ENCODE measurements at regions not wholly inside any gene's neighbourhood (a gene's known extent, or its start where the extent isn't known, plus 50 kb on each side); places are given as distances from the start of the nearest gene placed in this dataset.

DNA sequence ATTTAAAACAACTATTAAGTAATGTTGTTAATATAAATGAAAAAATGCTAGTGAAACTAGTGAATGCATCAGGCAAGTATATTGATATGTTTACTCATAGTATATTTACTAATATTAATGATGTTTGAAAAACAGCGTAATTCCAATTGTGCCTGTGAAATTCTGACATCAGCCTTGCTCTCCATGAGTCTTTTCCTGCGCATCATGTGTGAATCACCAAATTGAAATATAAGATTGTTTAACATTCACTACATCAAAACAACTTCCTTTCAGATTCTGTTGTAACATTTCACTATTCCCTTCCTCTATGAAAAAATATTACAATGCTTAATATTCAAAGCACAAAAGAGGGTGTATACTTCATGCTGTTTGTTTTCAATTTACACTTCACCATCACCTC lies 1995.9 kb upstream of the SEL1L start:
- Histone ChIP-seq H3K27ac (no peak overlapping the region), H3K27me3 (no peaks in the 10 kb centered on the region), H3K36me3 (no peaks in the 10 kb centered on the region), H3K9me3 (no peaks in the 10 kb centered on the region), H3K4me1 (no peaks in the 10 kb centered on the region), H3K4me3 (no peak overlapping the region)
- 92% methylated on average over 2 of the region's 2 CpGs for WGBS
- DNase-seq (ENCODE audit: low spot score in 2 of 2) = no peak
- TF ChIP-seq, protein P1, sequence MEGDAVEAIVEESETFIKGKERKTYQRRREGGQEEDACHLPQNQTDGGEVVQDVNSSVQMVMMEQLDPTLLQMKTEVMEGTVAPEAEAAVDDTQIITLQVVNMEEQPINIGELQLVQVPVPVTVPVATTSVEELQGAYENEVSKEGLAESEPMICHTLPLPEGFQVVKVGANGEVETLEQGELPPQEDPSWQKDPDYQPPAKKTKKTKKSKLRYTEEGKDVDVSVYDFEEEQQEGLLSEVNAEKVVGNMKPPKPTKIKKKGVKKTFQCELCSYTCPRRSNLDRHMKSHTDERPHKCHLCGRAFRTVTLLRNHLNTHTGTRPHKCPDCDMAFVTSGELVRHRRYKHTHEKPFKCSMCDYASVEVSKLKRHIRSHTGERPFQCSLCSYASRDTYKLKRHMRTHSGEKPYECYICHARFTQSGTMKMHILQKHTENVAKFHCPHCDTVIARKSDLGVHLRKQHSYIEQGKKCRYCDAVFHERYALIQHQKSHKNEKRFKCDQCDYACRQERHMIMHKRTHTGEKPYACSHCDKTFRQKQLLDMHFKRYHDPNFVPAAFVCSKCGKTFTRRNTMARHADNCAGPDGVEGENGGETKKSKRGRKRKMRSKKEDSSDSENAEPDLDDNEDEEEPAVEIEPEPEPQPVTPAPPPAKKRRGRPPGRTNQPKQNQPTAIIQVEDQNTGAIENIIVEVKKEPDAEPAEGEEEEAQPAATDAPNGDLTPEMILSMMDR (IDR thresholded peaks at IDR 0.05) = no peak
- TF ChIP-seq POLR2AphosphoS5 (IDR thresholded peaks at IDR 0.05) = no peak
- TF ChIP-seq EP300 (IDR thresholded peaks at IDR 0.05) = no peak
- no peak for TF ChIP-seq POLR2A (IDR thresholded peaks at IDR 0.05)

DNA sequence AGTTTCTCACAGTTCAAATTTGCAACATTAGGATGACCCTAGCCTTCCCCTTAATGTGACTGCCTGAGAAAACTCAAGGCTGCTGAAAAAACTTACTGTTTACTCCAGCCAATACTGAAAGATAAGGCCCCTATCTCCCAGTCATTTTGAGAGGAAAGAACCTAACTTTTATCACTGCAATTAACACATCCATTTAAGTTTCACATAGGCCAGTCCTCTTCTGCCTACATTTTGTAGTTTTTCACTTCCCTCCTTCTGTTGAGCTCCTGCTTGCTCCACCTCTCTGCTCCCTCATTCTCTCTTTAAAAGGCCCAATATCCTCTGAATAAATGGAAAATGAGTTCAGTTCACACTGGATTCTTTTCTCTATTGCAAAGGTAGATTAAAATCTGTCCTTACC lies 1996.2 kb upstream of the FLRT2 start:
- TF ChIP-seq, protein P1 (IDR thresholded peaks at IDR 0.05) = no peak
- TF ChIP-seq POLR2AphosphoS5 (IDR thresholded peaks at IDR 0.05) (no peak), POLR2A (IDR thresholded peaks at IDR 0.05) (no peak), EP300 (IDR thresholded peaks at IDR 0.05) (no peak)
- no peak overlapping the region for H3K4me3 ChIP-seq

DNA sequence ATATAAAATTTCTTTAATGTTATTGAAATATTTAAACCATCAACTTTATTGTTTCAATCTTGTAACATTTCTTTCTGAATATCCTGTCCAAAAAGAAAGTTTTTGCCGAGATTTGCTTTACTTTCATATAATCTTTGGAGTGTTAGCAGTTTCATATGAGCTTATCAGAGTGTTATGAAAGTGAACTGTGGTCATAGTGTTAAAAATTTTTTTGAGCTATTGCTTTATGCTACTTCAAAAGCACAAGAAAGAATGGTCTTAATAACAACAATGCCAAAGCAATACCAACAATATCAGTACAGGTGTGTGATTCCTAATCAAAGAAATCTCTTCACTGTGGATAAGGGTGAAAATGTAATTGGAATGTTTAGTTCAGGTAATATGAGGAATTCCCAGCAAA lies 1994.9 kb upstream of the FLRT2 start:
- DNase-seq (ENCODE audit: low spot score in 2 of 2) = no peak
- no peak overlapping the region for H3K4me3 ChIP-seq
- H3K9me3 ChIP-seq = no peaks in the 10 kb centered on the region
- H3K27ac ChIP-seq = no peak overlapping the region
- no peaks in the 10 kb centered on the region for H3K27me3 ChIP-seq
- no peaks in the 10 kb centered on the region for H3K36me3 ChIP-seq
- TF ChIP-seq POLR2A (IDR thresholded peaks at IDR 0.05) (no peak), EP300 (IDR thresholded peaks at IDR 0.05) (no peak), POLR2AphosphoS5 (IDR thresholded peaks at IDR 0.05) (no peak)
- TF ChIP-seq, protein P1 (IDR thresholded peaks at IDR 0.05) = no peak
- WGBS = 36% methylated on average over 1 of the region's 1 CpG
- no peaks in the 10 kb centered on the region for H3K4me1 ChIP-seq

More for the DNA sequence above, 1996.2 kb upstream of the FLRT2 start:
- Histone ChIP-seq H3K27ac (no peak overlapping the region), H3K36me3 (no peaks in the 10 kb centered on the region), H3K9me3 (no peaks in the 10 kb centered on the region), H3K4me1 (no peaks in the 10 kb centered on the region), H3K27me3 (no peaks in the 10 kb centered on the region)
- no peak for DNase-seq (ENCODE audit: low spot score in 2 of 2)

DNA sequence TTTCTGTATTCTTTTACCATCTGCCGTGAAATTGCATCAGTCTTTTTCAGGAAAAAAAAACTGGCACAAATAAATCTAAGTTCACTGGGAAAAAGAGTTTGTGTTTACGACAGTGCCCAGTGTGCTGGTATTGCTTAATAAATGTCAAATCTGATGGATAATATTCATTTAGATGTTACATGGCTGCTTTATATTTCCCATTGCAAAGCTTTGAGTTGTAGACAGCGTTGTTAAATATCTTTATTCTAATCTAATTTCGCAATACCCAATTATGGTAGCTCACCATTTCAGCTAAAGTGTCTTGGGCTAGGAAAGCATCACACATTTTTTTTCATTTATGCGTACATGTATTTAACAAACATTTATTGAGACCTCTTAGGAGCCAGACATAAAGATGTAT lies 1994.5 kb upstream of the FLRT2 start:
- Histone ChIP-seq H3K4me1 (no peaks in the 10 kb centered on the region), H3K36me3 (no peaks in the 10 kb centered on the region), H3K4me3 (no peak overlapping the region), H3K27me3 (no peaks in the 10 kb centered on the region), H3K27ac (no peak overlapping the region), H3K9me3 (no peaks in the 10 kb centered on the region)
- WGBS = 80% methylated on average over 5 of the region's 5 CpGs
- no peak for DNase-seq (ENCODE audit: low spot score in 2 of 2)
- TF ChIP-seq POLR2A (IDR thresholded peaks at IDR 0.05) = no peak
- TF ChIP-seq, protein P1 (IDR thresholded peaks at IDR 0.05) = no peak
- TF ChIP-seq EP300 (IDR thresholded peaks at IDR 0.05) = no peak
- TF ChIP-seq POLR2AphosphoS5 (IDR thresholded peaks at IDR 0.05) = no peak

DNA sequence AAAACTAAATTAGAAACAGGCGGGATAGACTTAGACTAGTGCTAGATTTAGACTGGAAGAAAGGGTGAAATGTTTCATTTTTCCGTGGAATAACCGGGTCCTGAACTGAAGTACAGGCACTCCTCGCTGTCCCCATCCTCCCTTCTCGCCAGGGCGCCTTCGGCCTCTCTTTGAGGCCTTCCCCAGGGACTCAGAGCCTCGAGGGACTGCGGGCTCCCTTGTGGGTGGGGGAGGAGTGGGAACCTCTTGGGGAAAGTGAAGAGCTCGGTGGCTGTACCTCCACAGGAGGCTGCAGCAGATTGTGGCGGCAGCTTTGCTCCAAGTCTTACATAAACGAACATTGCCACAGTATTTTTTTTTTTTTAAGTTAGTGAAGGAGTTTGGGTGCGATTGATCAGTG lies 1988.8 kb upstream of the FLRT2 start:
- Histone ChIP-seq H3K4me3 (no peak overlapping the region), H3K27ac (no peak overlapping the region), H3K36me3 (no peaks in the 10 kb centered on the region), H3K4me1 (no peaks in the 10 kb centered on the region), H3K9me3 (no peaks in the 10 kb centered on the region), H3K27me3 (no peaks in the 10 kb centered on the region)
- 89% methylated on average over 13 of the region's 13 CpGs for WGBS
- no peak for DNase-seq (ENCODE audit: low spot score in 2 of 2)
- no peak for TF ChIP-seq POLR2AphosphoS5 (IDR thresholded peaks at IDR 0.05)
- TF ChIP-seq, protein P1 (IDR thresholded peaks at IDR 0.05) = no peak
- no peak for TF ChIP-seq POLR2A (IDR thresholded peaks at IDR 0.05)
- no peak for TF ChIP-seq EP300 (IDR thresholded peaks at IDR 0.05)
